D721Med (cell line): ENCODE measurements at regions not wholly inside any gene's neighbourhood (a gene's known extent, or its start where the extent isn't known, plus 50 kb on each side); places are given as distances from the start of the nearest gene placed in this dataset.

Experiments used
- DNase-seq: peaks from one replicate; pipeline ENCODE4 v3.0.0; 2011; ENCODE audit warnings: low spot score; ENCODE audit not compliant: insufficient read length
- FAIRE-seq: peaks from 2 replicates; lab custom pipeline; 2011; peaks lifted over from hg19 to GRCh38; lab: Jason Lieb, UNC
- TF ChIP-seq, protein P1 (sequence below): IDR thresholded peaks from 2 replicates; pipeline ENCODE4 v1.5.1; 2012; ENCODE audit warnings: mild to moderate bottlenecking, control low read depth; ENCODE audit not compliant: insufficient read depth; ENCODE audit errors: missing control alignments

DNA sequence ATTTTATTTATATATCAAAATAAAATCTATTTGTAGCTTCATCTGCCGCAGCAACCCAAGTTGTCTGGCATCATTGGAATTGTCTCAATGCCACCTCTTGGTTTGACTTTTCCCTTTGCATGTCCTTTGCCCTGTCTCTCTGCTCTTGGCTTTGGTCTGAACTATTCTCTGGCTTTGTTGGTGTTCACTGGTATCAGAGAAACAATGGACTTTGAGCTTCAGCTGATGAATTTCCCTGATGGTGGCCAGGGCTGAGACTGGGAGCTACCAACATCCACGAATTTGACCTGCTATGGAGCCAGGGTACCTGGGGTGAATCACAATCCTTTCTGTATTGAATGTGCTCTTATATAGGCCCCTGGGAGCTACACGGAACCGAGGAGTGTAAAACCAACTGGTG, 311.7 kb upstream of the KIAA1217 start:
- no peak for DNase-seq
- TF ChIP-seq, protein P1, sequence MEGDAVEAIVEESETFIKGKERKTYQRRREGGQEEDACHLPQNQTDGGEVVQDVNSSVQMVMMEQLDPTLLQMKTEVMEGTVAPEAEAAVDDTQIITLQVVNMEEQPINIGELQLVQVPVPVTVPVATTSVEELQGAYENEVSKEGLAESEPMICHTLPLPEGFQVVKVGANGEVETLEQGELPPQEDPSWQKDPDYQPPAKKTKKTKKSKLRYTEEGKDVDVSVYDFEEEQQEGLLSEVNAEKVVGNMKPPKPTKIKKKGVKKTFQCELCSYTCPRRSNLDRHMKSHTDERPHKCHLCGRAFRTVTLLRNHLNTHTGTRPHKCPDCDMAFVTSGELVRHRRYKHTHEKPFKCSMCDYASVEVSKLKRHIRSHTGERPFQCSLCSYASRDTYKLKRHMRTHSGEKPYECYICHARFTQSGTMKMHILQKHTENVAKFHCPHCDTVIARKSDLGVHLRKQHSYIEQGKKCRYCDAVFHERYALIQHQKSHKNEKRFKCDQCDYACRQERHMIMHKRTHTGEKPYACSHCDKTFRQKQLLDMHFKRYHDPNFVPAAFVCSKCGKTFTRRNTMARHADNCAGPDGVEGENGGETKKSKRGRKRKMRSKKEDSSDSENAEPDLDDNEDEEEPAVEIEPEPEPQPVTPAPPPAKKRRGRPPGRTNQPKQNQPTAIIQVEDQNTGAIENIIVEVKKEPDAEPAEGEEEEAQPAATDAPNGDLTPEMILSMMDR, result no peak
- no peak for FAIRE-seq

DNA sequence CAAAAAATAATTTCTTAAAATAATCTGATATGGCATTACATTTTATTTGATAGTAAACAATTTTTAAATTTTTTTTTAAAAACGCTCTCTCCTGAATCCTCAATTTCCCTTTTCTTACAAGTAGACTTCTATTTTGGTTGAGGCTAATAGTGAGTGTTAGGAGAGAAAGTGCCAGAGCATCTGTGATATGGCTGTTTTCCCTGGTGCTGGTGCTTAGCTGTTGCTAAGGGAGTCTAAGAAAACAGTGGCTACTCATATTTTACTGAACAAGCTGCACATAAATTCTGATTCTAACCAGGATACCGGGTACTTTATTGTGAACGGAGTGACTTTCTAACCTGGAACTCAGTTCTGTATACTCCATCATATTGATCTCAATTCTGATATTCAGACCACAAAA, 311.1 kb upstream of the KIAA1217 start:
- FAIRE-seq (no peak), DNase-seq (no peak)
- TF ChIP-seq, protein P1, result no peak

DNA sequence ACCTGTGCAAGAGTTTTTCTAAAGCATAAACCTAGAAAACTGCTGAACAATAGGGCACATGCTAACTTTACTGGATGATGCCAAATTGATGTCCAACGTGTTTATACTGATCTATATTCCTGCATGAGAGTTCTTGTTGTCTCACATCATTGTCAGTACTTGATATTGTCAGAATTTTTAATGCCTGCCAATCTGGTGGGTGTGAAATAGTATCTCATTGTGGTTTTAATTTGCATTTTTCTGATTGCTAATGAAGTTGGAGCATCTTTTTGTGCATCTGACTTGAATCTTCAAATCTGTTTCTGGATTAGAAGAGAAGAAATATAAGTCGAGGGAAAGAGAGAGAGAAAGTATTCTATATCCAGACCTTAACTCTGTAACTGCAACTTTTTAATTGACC, 309.8 kb upstream of the KIAA1217 start:
- TF ChIP-seq, protein P1, result no peak
- FAIRE-seq, result no peak
- DNase-seq, result no peak

DNA sequence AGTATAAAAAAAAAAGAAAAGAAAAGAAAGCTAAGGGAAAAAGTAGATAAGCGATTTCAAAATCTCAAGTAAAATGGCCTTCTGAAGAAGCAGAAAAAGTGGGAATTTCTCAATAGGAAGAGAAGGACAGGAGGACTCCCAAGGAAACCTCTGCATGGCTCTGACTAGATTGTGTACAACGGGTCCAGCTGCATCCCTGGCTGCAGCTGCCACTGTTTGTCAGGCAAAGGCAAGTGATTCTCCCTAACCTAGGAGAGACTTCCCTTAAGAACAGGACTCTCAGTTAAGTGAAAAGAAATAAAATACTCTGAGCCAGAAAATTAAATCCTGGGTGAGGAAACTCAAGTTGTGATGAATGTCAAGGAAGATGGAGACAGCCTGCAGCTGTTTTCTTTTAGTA, 298.6 kb upstream of the KIAA1217 start:
- FAIRE-seq (no peak), DNase-seq (no peak)
- TF ChIP-seq, protein P1, result no peak

DNA sequence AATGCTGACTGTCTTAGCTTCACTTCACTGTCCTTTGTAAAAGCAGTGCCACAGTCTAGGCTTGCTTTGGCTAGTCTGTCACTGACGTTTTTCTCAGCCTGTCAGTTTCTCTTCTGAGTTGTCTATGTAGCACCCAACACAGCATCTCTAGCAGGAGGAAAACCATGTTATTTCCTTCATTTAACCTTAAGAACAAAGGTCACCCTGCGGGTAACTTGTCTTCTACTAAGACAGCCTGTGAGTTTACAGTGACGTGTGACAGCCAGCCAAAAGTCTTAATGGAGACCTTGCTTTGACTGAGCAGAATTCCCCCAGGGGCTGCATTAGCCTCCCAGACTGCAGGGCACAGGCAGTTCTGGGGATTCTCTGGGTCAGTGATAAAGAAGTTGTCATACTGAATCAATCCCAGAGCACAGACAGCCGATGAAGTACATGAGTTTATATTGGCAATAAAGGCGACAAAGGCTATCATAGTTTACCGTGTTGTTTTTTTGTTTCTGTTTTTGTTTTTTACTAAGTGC, 296.0 kb upstream of the KIAA1217 start:
- DNase-seq (no peak), FAIRE-seq (no peak)
- TF ChIP-seq, protein P1, result no peak

DNA sequence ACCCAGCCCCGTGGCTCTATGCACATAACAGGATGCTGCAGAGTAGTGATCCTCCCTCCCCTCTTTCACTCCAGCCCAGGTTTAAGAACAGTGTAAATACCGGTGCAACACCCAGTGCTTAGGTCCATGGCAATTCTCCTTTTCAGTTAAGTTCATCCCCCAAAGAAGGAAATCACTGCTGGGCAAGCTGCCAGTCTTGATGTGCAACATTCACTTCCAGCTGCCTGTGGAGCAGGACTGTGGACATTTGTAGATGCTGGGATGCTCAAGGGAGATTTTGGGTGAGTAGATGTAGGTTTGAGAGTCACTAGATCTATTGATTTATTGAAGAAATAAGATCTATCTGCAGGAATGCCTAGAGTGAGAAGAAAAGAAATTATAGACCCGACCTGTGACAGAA, 294.3 kb upstream of the KIAA1217 start:
- FAIRE-seq (no peak), DNase-seq (no peak)
- TF ChIP-seq, protein P1, result no peak

DNA sequence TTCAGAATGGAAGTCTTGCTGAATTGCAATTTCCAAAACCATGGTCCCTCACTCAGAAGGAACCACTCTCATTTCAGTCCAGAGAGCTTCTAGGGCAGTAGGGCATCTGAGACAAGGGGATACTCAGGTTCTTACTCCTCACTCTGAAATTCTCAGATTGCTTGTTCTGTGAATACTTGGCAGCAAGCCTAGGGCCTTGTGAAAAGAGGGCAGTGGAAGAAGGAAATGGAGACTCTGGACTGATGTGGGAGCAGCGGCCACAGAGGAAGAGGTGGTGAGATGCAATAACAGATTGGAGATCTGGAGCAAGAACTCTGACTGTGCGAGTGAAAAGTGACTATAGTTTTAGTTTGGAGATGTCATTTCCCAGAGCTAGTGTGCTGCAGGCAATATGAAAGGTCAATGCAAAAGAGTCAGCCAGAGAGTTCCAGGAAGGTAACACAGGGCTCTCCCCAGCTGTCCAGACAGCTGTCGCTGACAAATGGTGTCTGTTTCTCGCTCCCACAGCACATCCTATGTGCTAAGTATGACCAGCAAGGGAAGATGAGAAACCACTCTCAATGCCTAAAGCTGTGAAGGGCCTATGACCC, 291.6 kb upstream of the KIAA1217 start:
- DNase-seq, result no peak
- FAIRE-seq, result no peak
- TF ChIP-seq, protein P1, result no peak
